Mucosa of descending colon (tissue), 3 donors: ENCODE measurements at regions not wholly inside any gene's neighbourhood (a gene's known extent, or its start where the extent isn't known, plus 50 kb on each side); places are given as distances from the start of the nearest gene placed in this dataset.

ENCODE experiments used
- ATAC-seq: fragments of 200-7000 bp; cut with Tn5 transposase; one replicate; pipeline ENCODE4 v1.9.1; 2020; ENCODE audit warnings: mild to moderate bottlenecking, moderate library complexity
- DNase-seq, 3 donors: peaks; one replicate each; pipeline ENCODE4 v3.0.0-alpha.2; 2020
- H3K36me3 ChIP-seq: fragments of 200-600 bp; one replicate; pipeline ENCODE4 v1.8.0; 2021; ENCODE audit warnings: low read depth, mild to moderate bottlenecking
- H3K4me1 ChIP-seq: fragments of 200-600 bp; one replicate; pipeline ENCODE4 v1.8.0; 2021; ENCODE audit warnings: low read depth, mild to moderate bottlenecking
- H3K4me3 ChIP-seq: fragments of 200-600 bp; one replicate; pipeline ENCODE4 v1.8.0; 2021; ENCODE audit warnings: mild to moderate bottlenecking
- H3K9me3 ChIP-seq: fragments of 200-600 bp; one replicate; pipeline ENCODE4 v1.8.0; 2021; ENCODE audit warnings: mild to moderate bottlenecking
- intact Hi-C, 2 donors: fragments of 100-400 bp; cut with DNase I in 1 of 2; cut with micrococcal nuclease in 1 of 2; formaldehyde crosslinking; loops; one replicate each; pipeline versions ENCODE4 v1.11.0 to v1.11.1; 2022; cut with DNase I, micrococcal nuclease
- TF ChIP-seq, protein P1 (sequence below): fragments of 200-600 bp; IDR thresholded peaks from one replicate; pipeline ENCODE4 v1.8.0; 2022; ENCODE audit warnings: antibody characterized with exemption, mild to moderate bottlenecking
- donor health status: DM: no; HTN: no; CAD: no; lungs with moderate emphysema.
- donor health status: DM: no; HTN: no; CAD: no.
- donor health status: DM: no; HTN: yes; CAD: no.

DNA sequence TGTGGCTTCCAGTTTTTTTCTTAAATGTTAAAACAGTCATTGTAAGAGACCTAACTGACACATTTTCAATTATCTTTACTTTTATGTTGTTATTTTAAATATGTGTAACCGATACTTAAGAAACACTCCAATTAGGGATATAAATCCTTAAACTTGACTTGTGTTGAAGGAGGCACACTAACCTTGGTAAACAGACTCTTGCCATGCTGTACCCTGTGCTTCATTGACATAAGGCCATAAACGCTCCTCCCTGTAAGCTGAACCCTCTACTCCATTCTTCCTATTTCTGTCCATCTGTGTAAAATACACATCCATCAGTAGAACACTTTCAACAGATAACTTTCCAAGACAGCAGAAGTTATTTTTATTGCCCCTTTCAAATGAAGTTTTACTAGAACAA lies 780.5 kb upstream of the FAM98A start:
- intact Hi-C loops, result no loop called here
- ATAC-seq (no peak), DNase-seq (no peak)
- no peak overlapping the region for H3K4me3 ChIP-seq
- H3K4me1 ChIP-seq, result no peaks in the 10 kb centered on the region
- no peaks in the 10 kb centered on the region for H3K9me3 ChIP-seq
- TF ChIP-seq, protein P1, sequence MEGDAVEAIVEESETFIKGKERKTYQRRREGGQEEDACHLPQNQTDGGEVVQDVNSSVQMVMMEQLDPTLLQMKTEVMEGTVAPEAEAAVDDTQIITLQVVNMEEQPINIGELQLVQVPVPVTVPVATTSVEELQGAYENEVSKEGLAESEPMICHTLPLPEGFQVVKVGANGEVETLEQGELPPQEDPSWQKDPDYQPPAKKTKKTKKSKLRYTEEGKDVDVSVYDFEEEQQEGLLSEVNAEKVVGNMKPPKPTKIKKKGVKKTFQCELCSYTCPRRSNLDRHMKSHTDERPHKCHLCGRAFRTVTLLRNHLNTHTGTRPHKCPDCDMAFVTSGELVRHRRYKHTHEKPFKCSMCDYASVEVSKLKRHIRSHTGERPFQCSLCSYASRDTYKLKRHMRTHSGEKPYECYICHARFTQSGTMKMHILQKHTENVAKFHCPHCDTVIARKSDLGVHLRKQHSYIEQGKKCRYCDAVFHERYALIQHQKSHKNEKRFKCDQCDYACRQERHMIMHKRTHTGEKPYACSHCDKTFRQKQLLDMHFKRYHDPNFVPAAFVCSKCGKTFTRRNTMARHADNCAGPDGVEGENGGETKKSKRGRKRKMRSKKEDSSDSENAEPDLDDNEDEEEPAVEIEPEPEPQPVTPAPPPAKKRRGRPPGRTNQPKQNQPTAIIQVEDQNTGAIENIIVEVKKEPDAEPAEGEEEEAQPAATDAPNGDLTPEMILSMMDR, result no peak
- no peaks in the 10 kb centered on the region for H3K36me3 ChIP-seq

DNA sequence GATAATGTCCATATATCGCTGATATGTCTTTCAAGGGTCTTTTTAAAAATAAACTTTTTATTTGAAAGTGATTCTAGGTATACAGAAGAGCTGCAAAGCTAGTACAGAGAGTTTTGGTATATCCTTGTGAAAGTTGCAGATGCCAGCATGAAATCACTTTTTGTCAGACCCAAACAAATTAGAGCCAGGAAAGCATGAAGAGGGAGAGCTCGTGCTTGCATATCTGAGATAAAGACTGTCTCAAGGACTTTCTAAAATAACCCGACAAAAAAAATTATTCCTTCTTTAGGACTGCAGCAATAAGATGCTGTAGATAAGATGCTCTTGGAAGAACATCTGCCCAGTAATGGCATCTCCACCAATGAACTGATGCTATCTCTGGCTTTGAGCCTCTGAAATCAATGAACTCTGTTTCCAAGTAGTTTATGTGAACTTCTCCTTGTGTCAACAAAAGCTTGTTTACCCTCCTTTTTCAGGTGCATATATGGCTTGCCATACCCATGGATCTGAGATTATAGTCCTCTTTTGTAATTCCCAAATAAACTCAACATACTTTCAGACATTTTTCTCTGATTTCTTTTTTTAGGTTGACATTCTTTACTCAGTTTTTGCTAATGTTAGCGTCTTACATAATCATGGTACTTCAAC lies 774.6 kb upstream of the FAM98A start:
- DNase-seq, result no peak
- TF ChIP-seq, protein P1, result no peak
- no peaks in the 10 kb centered on the region for H3K36me3 ChIP-seq
- no peaks in the 10 kb centered on the region for H3K4me1 ChIP-seq
- intact Hi-C loops, result no loop called here
- no peaks in the 10 kb centered on the region for H3K9me3 ChIP-seq
- no peak overlapping the region for H3K4me3 ChIP-seq
- ATAC-seq, result no peak

DNA sequence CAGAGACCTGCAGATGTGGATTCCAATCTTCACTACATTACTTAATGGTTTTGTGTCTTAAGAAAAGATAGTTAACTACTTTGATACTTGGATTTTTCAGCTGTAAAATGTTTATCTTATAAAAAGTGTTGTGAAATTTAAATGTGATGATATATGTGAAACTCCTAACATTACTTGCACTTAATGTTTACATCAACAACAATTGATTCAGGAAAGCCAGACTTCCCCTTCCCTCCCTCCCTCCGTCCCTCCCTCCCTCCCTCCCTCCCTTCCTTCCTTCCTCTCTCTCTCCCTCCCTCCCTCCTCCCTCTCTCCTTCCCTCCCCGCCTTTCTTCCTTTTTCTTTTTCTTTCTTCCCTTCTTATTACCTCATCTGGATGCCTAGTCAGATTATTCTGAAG lies 773.9 kb upstream of the FAM98A start:
- ATAC-seq (no peak), DNase-seq (no peak)
- intact Hi-C loops, result no loop called here
- no peak overlapping the region for H3K4me3 ChIP-seq
- no peaks in the 10 kb centered on the region for H3K9me3 ChIP-seq
- no peaks in the 10 kb centered on the region for H3K4me1 ChIP-seq
- TF ChIP-seq, protein P1, result no peak
- H3K36me3 ChIP-seq, result no peaks in the 10 kb centered on the region

DNA sequence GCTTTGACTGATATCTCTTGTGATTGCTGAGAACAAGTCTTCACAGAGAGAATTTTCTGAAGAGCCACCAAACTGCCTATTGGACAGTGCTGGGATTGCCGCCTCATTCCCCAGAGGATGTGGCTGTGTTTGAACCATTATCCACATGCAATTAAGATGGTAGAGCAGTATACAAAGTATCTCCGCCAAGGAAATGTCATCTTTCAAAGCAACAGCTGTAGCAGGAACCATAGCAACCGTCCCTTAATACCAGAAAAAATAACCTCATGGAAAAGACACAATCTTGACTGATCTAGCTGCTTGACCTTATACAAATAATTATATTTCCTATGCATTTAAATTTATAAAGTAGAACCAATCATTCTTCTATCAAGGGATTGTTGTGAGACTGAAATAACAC lies 772.6 kb upstream of the FAM98A start:
- intact Hi-C loops, result no loop called here

DNA sequence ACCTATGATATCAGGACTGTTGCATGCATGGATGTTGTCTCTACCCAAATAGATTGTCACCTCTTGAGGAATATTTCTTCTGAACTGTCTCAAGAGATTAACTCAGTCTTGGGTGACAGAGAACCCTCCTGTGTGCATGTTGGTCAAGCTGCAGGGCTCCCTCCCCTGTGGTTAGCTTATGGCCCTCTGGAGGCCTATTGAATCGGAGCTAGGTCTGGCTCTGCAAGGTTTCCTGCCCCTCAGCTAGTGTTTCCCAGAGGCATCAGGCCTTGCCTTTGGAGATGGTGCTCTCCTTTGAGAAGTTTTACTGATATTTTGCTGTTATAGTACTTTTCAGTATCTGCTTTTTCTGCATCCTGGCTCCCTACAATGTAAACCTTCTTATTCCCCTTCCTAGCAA lies 769.2 kb upstream of the FAM98A start:
- H3K36me3 ChIP-seq, result no peaks in the 10 kb centered on the region
- TF ChIP-seq, protein P1, result no peak
- DNase-seq, result no peak
- ATAC-seq, result no peak
- no peaks in the 10 kb centered on the region for H3K9me3 ChIP-seq
- intact Hi-C loops, result no loop called here
- no peak overlapping the region for H3K4me3 ChIP-seq
- no peaks in the 10 kb centered on the region for H3K4me1 ChIP-seq

More for the DNA sequence above, 772.6 kb upstream of the FAM98A start:
- H3K4me1 ChIP-seq, result no peaks in the 10 kb centered on the region
- DNase-seq (no peak), ATAC-seq (no peak)
- H3K4me3 ChIP-seq, result no peak overlapping the region
- no peaks in the 10 kb centered on the region for H3K36me3 ChIP-seq
- no peaks in the 10 kb centered on the region for H3K9me3 ChIP-seq
- TF ChIP-seq, protein P1, result no peak

DNA sequence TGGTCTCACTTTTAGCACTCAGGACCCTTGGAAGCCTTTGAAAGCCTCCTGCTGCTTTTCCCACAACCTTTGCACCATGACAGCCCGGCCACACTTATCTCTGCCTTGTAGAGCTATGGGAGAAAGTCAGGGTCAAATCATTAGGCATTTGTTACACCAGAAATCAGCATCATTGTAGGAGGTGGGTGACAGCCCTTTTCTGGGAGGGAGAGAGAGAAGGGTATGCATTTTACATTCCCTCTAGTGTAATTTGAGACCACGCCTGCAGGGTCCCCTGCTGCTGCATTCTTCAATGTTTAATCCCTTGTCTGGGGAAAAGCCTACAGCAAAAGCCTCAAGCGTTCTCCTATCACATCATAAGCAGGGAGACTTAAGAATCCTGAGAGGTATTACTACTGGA lies 766.8 kb upstream of the FAM98A start:
- TF ChIP-seq, protein P1, result no peak
- no peaks in the 10 kb centered on the region for H3K9me3 ChIP-seq
- intact Hi-C loops, result no loop called here
- DNase-seq (no peak), ATAC-seq (no peak)
- H3K4me1 ChIP-seq, result no peaks in the 10 kb centered on the region
- no peak overlapping the region for H3K4me3 ChIP-seq
- H3K36me3 ChIP-seq, result no peaks in the 10 kb centered on the region
